GM19328 (cell line): ENCODE measurements at regions not wholly inside any gene's neighbourhood (a gene's known extent, or its start where the extent isn't known, plus 50 kb on each side); places are given as distances from the start of the nearest gene placed in this dataset.

Experiments used
- ATAC-seq: cut with Tn5 transposase; IDR thresholded peaks from one replicate; pipeline ENCODE4 v1.9.1; 2021; ENCODE audit warnings: mild to moderate bottlenecking, moderate library complexity; ENCODE audit not compliant: unreplicated experiment

GRCh38 chr22:48605856-48606481, 1221.7 kb downstream of the BRD1 start:
- no peak for ATAC-seq

GRCh38 chr22:48605125-48605524, 1222.5 kb downstream of the BRD1 start:
- no peak for ATAC-seq

- ATAC-seq = no peak
Measured at GRCh38 chr22:48603621-48604320, 1223.9 kb downstream of the BRD1 start.

GRCh38 chr22:48602805-48603518, 1224.7 kb downstream of the BRD1 start:
- ATAC-seq = no peak

GRCh38 chr22:48600681-48601080, 1227.0 kb downstream of the BRD1 start:
- ATAC-seq = no peak

GRCh38 chr22:48600171-48600570, 1227.5 kb downstream of the BRD1 start:
- ATAC-seq = no peak

GRCh38 chr22:48599346-48599745, 1228.3 kb downstream of the BRD1 start:
- no peak for ATAC-seq

- ATAC-seq = no peak
Measured at GRCh38 chr22:48596111-48596850, 1231.4 kb downstream of the BRD1 start.

GRCh38 chr22:48595511-48595905, 1232.2 kb downstream of the BRD1 start:
- no peak for ATAC-seq

- ATAC-seq = no peak
Measured at GRCh38 chr22:48594757-48595510, 1232.7 kb downstream of the BRD1 start.

GRCh38 chr22:48594016-48594756, 1233.5 kb downstream of the BRD1 start:
- ATAC-seq = no peak

GRCh38 chr22:48593551-48593950, 1234.1 kb downstream of the BRD1 start:
- ATAC-seq = no peak

- no peak for ATAC-seq
Measured at GRCh38 chr22:48592931-48593330, 1234.7 kb downstream of the BRD1 start.

GRCh38 chr22:48592488-48592887, 1235.2 kb downstream of the BRD1 start:
- no peak for ATAC-seq

- ATAC-seq = no peak
Measured at GRCh38 chr22:48592066-48592345, 1235.7 kb downstream of the BRD1 start.

- ATAC-seq = no peak
Measured at GRCh38 chr22:48591286-48592065, 1236.2 kb downstream of the BRD1 start.

- ATAC-seq = no peak
Measured at GRCh38 chr22:48589901-48590300, 1237.8 kb downstream of the BRD1 start.

GRCh38 chr22:48588878-48589450, 1238.7 kb downstream of the BRD1 start:
- no peak for ATAC-seq
